Stomach (tissue), 8 donors: ENCODE measurements at regions not wholly inside any gene's neighbourhood (a gene's known extent, or its start where the extent isn't known, plus 50 kb on each side); places are given as distances from the start of the nearest gene placed in this dataset.

Source experiments
- DNase-seq, 2 donors: peaks; one replicate each; pipeline versions ENCODE4 v3.0.0 to v3.0.0-alpha.2; 2013 to 2019
- H3K27ac ChIP-seq, 5 donors: fragments of 200-600 bp in 4 of 5; sonication (generic) in 4 of 5; one replicate each; pipeline ENCODE4 v1.5.1; 2013 to 2019; ENCODE audit warnings: mild to moderate bottlenecking in 1 of 5, moderate library complexity in 1 of 5
- H3K27me3 ChIP-seq, 3 donors: fragments of 200-600 bp; sonication (generic); one replicate each; pipeline ENCODE4 v1.5.1; 2017 to 2019; ENCODE audit warnings: mixed run types in 1 of 3
- H3K36me3 ChIP-seq, 4 donors: fragments of 200-600 bp; sonication (generic); 1 replicate in 3 of 4; 2 replicates in 1 of 4; pipeline ENCODE4 v1.5.1; 2016 to 2019
- H3K4me1 ChIP-seq, 4 donors: fragments of 200-600 bp; sonication (generic); one replicate each; pipeline ENCODE4 v1.5.1; 2016 to 2019
- H3K4me3 ChIP-seq, 4 donors: fragments of 200-600 bp; sonication (generic) in 3 of 4; one replicate each; pipeline ENCODE4 v1.5.1; 2016 to 2019; ENCODE audit warnings: mild to moderate bottlenecking in 1 of 4
- H3K9me3 ChIP-seq, 4 donors: fragments of 200-600 bp; sonication (generic); one replicate each; pipeline ENCODE4 v1.5.1; 2016 to 2019
- EP300 ChIP-seq: sonication (generic); formaldehyde crosslinking; IDR thresholded peaks from one replicate; pipeline ENCODE4 v1.6.1; 2017; ENCODE audit warnings: antibody characterized with exemption
- POLR2A ChIP-seq, 4 donors: fragments of 450-650 bp; IDR thresholded peaks; one replicate each; pipeline ENCODE4 v1.6.1; 2016; ENCODE audit warnings: antibody characterized with exemption in 4 of 4, control low read depth in 2 of 4, mild to moderate bottlenecking in 1 of 4, moderate library complexity in 1 of 4
- POLR2AphosphoS5 ChIP-seq, 3 donors: sonication (generic); formaldehyde crosslinking; IDR thresholded peaks; one replicate each; pipeline ENCODE4 v1.6.1; 2016; ENCODE audit warnings: antibody characterized with exemption in 3 of 3
- WGBS, 5 donors: extraction: QIAGEN DNeasy Blood & Tissue Kit in 3 of 5; methylation state at CpG; one replicate each; pipeline versions ENCODE4 v1.1.5 to v1.1.7; 2013 to 2018; 5-methylcytosine and 5-hydroxymethylcytosine counted together
- intact Hi-C: fragments of 100-400 bp; cut with DNase I; formaldehyde crosslinking; loops from one replicate; pipeline ENCODE4 v1.15.1; 2023; ENCODE audit warnings: low total_unique reads
- TF ChIP-seq, protein P1 (sequence below), 7 experiments: fragments of 450-650 bp in 4 of 7; fragments of 200-600 bp in 3 of 7; sonication (generic) in 3 of 7; IDR thresholded peaks; one replicate each; pipeline ENCODE4 v1.5.1; 2016 to 2019; ENCODE audit warnings: antibody characterized with exemption in 7 of 7, control low read depth in 2 of 7, mild to moderate bottlenecking in 1 of 7
- donor health status: healthy with polysubstance abuse.
- donor health status: Bipolar disorder and iron deficiency.
- donor health status: healthy.

DNA sequence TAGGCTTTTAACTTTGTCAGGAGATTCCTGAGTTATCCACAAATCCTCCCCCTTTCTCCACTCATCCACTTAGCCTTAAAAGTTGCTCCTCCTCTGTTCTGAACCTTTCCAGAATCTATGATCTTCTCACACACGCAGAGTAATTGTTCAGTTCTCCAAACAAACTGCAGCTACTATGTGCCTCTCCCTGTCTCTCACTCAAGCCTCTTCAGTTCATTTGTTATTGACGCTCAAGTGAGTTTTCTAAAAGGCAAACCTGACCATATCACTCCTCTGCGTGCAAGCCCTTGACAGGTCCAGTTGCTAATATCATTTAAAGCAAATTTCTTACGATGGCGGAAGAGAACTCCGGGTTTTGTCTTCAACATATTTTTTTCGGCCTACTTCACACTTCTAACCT is 1169.7 kb upstream of the TENM4 start:
- DNase-seq: no peak
- Histone ChIP-seq H3K36me3 (no peaks in the 10 kb centered on the region), H3K27me3 (no peaks in the 10 kb centered on the region), H3K9me3 (peaks cover 0 to 4% (median 0%) of the 10 kb centered on the region in 4 donors), H3K4me3 (no peak overlapping the region), H3K4me1 (no peaks in the 10 kb centered on the region), H3K27ac (no peak overlapping the region)
- WGBS, 5 donors: 85 to 94% (median 90%) methylated on average over 7 of the region's 7 CpGs
- no peak for TF ChIP-seq EP300
- TF ChIP-seq POLR2AphosphoS5 (IDR thresholded peaks at IDR 0.05): no peak
- no peak for TF ChIP-seq POLR2A (IDR thresholded peaks at IDR 0.05)
- TF ChIP-seq, protein P1, sequence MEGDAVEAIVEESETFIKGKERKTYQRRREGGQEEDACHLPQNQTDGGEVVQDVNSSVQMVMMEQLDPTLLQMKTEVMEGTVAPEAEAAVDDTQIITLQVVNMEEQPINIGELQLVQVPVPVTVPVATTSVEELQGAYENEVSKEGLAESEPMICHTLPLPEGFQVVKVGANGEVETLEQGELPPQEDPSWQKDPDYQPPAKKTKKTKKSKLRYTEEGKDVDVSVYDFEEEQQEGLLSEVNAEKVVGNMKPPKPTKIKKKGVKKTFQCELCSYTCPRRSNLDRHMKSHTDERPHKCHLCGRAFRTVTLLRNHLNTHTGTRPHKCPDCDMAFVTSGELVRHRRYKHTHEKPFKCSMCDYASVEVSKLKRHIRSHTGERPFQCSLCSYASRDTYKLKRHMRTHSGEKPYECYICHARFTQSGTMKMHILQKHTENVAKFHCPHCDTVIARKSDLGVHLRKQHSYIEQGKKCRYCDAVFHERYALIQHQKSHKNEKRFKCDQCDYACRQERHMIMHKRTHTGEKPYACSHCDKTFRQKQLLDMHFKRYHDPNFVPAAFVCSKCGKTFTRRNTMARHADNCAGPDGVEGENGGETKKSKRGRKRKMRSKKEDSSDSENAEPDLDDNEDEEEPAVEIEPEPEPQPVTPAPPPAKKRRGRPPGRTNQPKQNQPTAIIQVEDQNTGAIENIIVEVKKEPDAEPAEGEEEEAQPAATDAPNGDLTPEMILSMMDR (IDR thresholded peaks at IDR 0.05): no peak
- intact Hi-C loops: no loop called here

DNA sequence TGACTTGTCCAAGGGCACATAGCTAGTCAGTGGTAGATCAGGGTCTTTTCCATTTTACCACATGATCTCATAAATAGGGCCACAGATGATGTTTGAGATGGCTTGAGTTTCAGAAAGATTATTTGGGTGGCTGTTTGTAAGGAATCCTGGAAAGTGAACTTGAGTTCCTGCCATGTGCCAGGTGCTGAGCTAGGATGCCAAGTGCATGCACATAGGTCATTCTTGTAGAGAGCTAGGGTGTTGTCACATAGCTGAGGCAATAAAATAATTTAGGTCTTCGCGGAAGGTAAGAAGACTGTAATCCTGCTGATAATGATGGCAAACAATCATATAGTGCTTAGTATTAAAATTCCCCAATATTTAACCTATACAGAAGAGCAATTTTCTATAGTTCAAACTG is 1162.6 kb upstream of the TENM4 start:
- H3K4me1 ChIP-seq: no peaks in the 10 kb centered on the region
- H3K36me3 ChIP-seq: no peaks in the 10 kb centered on the region
- no peaks in the 10 kb centered on the region for H3K27me3 ChIP-seq
- no peak for DNase-seq
- no peak overlapping the region for H3K4me3 ChIP-seq
- TF ChIP-seq EP300: no peak
- no peak for TF ChIP-seq POLR2A (IDR thresholded peaks at IDR 0.05)
- TF ChIP-seq, protein P1 (IDR thresholded peaks at IDR 0.05): no peak
- TF ChIP-seq POLR2AphosphoS5 (IDR thresholded peaks at IDR 0.05): no peak
- H3K9me3 ChIP-seq: no peaks in the 10 kb centered on the region
- WGBS, 5 donors: 87 to 91% (median 90%) methylated on average over 2 of the region's 2 CpGs
- intact Hi-C loops: no loop called here
- H3K27ac ChIP-seq: no peak overlapping the region

DNA sequence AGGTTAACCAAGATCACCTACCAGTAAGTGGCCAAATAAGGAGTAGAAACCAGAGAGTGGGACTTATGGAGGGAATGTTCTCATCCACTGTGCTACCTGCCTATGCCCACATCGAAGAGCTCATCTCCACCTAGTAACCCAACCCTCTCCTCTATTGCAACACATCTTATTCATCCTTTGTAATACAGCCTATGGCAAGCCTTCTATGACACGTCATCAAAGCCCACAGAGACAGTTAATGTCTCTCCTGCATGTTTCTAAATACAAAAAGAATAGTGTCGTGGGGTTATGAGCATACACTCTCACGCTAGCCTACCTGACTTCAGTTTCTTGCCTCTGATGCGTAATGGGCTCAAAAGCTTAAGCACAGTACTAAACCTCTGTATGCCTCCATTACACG is 1158.1 kb upstream of the TENM4 start:
- TF ChIP-seq EP300: no peak
- TF ChIP-seq POLR2A (IDR thresholded peaks at IDR 0.05): no peak
- no peak for TF ChIP-seq POLR2AphosphoS5 (IDR thresholded peaks at IDR 0.05)
- TF ChIP-seq, protein P1 (IDR thresholded peaks at IDR 0.05): no peak
- Histone ChIP-seq H3K4me3 (no peak overlapping the region), H3K36me3 (no peaks in the 10 kb centered on the region), H3K9me3 (no peaks in the 10 kb centered on the region), H3K4me1 (peaks cover 0 to 16% (median 3%) of the 10 kb centered on the region in 4 donors), H3K27ac (no peak overlapping the region), H3K27me3 (no peaks in the 10 kb centered on the region)
- intact Hi-C loops: no loop called here
- DNase-seq: no peak
- WGBS, 5 donors: 86 to 93% (median 90%) methylated on average over 6 of the region's 6 CpGs

DNA sequence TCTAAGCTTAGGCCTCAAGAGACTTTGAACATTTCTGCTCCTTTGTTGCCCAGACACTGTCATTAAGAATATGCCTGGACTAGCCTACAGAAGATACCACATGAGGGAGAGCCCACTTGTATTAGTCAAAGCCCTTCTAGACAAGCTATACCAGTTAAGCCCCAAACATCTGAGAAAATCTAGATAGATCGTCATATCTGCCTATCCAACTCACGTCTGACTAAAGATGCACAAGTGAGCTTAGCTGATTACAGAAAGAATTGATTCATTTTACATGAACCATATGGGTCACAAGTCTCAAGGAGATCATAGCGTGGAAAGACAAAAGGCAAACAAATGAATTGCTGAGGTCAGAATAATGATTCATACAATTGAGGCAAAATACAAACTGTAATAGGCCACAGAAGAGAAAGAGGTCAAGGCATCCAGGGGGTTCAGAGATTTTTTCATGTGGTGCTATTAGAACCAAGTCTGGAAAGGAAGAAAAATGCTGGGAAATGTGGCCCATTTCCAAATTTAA is 1155.5 kb upstream of the TENM4 start:
- Histone ChIP-seq H3K4me3 (no peak overlapping the region), H3K9me3 (no peaks in the 10 kb centered on the region), H3K27ac (no peak overlapping the region), H3K36me3 (no peaks in the 10 kb centered on the region), H3K4me1 (peaks cover 0 to 16% (median 3%) of the 10 kb centered on the region in 4 donors), H3K27me3 (no peaks in the 10 kb centered on the region)
- DNase-seq: no peak
- TF ChIP-seq POLR2AphosphoS5 (IDR thresholded peaks at IDR 0.05) (no peak), POLR2A (IDR thresholded peaks at IDR 0.05) (no peak), EP300 (no peak)
- TF ChIP-seq, protein P1 (IDR thresholded peaks at IDR 0.05): no peak
- WGBS, 5 donors: 76 to 93% (median 86%) methylated on average over 3 of the region's 3 CpGs
- intact Hi-C loops: no loop called here
